HG02623 (cell line): ENCODE measurements at regions not wholly inside any gene's neighbourhood (a gene's known extent, or its start where the extent isn't known, plus 50 kb on each side); places are given as distances from the start of the nearest gene placed in this dataset.

ENCODE experiments used
- ATAC-seq: cut with Tn5 transposase; IDR thresholded peaks from one replicate; pipeline ENCODE4 v1.9.1; 2021; ENCODE audit warnings: moderate library complexity; ENCODE audit not compliant: unreplicated experiment

GRCh38 chr3:189108067-189108466 lies 63.7 kb upstream of the TPRG1 start:
- ATAC-seq = no peak

DNA sequence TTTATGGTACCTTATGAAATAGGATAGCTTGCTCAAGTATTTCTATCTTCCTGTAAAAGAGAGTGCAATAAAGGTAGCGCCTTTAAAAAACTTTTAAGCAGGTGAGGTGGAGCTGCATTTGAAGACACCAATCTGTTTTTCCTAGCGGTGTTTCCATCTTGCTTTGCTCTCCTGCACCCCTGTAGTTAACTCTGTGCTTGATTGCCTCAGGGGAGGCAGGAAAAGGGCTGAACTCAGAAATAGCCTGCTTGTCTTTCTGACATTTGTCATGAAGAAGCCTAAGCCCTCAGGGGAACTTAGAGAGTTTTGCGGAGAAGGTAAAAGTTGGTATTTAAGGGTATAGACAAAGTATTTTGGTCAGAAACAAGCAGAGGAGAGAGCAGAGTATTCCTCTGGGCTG lies 63.0 kb upstream of the TPRG1 start:
- ATAC-seq = no peak

DNA sequence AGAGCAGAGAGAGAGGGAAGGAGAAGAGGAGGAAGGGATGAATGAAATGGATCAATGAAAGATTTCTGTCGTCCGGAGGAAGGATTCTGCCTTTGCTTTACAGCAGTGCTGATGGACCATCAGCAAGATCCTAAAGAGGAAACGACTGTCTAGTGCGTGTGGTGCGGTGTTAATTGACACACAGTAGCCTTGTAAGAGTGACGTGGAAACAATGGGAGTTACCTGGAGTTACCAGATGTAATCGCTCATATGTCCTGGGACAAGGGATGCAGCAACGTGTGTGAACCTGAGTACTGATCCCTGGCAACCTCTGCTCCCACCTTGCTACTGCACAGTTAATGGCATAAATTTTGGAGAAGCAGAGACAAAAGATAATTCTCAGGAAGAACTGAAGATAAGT lies 62.6 kb upstream of the TPRG1 start:
- ATAC-seq = no peak

- no peak for ATAC-seq
Measured at GRCh38 chr3:189117087-189117486, 54.7 kb upstream of the TPRG1 start.

DNA sequence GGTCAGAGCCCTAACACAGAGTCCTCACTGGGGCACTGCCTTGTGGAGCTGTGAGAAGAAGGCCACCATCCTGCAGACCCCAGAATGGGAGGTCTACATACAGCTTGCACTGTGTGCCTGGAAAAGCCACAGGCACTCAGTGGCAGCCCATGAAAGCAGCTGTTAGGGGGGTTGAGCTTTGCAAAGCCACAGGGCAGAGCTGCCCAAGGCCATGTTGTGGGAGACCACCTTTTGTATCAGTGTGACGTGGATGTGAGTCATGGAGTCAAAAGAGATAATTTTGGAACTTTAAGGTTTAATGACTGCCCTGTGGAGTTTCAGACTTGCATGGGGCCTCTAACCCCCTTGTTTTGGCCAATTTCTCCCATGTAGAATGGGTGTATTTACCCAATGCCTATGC lies 52.9 kb upstream of the TPRG1 start:
- ATAC-seq = no peak

DNA sequence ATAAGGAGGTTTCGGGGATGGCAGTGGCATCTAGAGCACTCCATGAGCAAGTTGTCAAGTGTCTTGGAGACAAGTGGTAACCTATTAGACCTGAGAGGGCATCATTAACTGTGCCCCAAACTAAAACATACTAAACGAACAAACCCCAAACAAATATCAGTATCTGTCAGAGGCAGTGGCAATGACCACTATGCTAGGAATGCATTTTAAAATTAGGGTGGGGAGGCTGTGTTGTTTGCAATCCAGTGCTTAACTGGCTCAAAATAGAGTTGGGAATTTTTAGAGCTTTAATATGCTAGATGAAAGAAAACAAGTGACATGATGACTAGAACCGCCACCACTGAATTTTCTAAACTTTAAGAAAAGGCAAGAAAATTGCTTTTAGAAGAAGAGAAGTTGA lies 51.8 kb upstream of the TPRG1 start:
- ATAC-seq = no peak

DNA sequence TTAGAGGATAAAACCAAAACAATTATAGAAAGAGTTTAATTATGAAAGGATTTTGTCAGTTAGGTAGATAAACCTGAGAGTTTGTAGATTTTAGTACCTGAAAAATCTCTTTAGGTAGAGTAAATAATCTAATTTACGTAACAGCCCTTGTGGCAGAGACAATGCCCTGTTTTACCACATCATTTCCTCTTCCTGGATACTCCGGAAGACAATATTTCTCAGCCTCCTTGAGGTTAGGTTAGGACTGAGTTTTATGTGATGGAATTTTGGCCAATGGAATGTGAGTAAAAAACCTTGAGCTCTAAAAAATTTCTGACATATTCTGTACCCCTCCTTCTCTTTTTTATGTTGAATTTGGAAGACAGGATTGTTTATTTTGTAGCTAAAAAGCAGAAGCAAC lies 50.7 kb upstream of the TPRG1 start:
- ATAC-seq = no peak
